ENCODE measurements at regions not wholly inside any gene's neighbourhood (a gene's known extent, or its start where the extent isn't known, plus 50 kb on each side); places are given as distances from the start of the nearest gene placed in this dataset.

GRCh38 chr6:33856031-33856590 lies 52.3 kb upstream of the MLN start:
- TF ChIP-seq EZH2 (IDR thresholded peaks at IDR 0.05; ENCODE audit: low read length, missing control alignments) (no peak), CTCF (conservative IDR thresholded peaks at IDR 0.05 in 1 of 2, IDR thresholded peaks at IDR 0.05 in 1 of 2; ENCODE audit: low read depth in 1 of 2, low read length in 2 of 2) (no peak)

Data from fibroblast of lung (primary cell).